ENCODE measurements at regions not wholly inside any gene's neighbourhood (a gene's known extent, or its start where the extent isn't known, plus 50 kb on each side); places are given as distances from the start of the nearest gene placed in this dataset.

GRCh38 chr3:150149651-150150051, 179.0 kb upstream of the PFN2 start:
- intact Hi-C loops (cut with micrococcal nuclease): no loop called here
- DNase-seq (peak; percentile 38), ATAC-seq (peak; percentile 92)

DNA sequence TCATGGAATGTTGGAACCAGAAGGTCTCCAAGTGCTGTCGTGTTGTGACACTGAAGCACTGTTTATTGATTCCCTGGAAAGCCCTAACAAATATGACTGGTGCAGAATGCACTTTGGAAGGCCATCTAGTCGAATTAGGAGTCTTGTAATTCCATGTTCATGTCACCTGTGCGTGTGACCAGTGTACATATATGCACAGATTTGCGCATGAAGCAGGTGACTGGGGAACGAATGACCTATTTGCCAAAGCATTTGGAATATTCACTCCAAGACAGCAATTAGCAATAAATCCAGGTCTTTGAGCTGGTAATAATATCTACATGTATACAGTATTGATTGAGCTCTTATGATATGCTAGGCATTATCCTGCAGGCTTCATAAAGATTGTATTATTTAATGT, 177.5 kb upstream of the PFN2 start:
- intact Hi-C loops (cut with micrococcal nuclease): no loop called here
- DNase-seq: no peak
- ATAC-seq: no peak

DNA sequence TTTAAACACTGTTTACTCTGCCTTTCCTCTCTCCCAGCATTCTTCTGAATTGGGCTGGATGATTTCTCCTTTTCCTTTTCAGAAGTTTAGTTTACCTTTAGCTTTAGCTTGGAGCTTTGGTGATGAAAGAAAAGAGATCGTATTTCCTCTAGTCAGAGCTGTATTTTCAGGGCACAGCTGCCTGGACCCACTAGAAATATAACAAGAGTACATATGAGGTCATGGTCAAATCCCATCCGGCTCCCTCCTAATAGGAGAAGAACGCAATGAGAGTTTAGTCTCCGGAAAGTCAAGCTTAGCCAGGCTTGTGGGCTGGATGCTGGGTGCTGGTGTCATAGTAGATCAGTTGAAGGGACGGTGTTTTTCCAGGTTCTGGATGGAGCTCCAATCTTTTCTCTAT, 177.1 kb upstream of the PFN2 start:
- intact Hi-C loops (cut with micrococcal nuclease): no loop called here
- ATAC-seq (no peak), DNase-seq (no peak)

- DNase-seq (no peak), ATAC-seq (peak; percentile 41)
- intact Hi-C loops (cut with micrococcal nuclease): no loop called here
These were observed 176.5 kb upstream of the PFN2 start for GRCh38 chr3:150146991-150147761.

GRCh38 chr3:150145659-150146058, 175.0 kb upstream of the PFN2 start:
- no peak for DNase-seq
- ATAC-seq: no peak
- intact Hi-C loops (cut with micrococcal nuclease): no loop called here

GRCh38 chr3:150144191-150144708, 173.6 kb upstream of the PFN2 start:
- intact Hi-C loops (cut with micrococcal nuclease): no loop called here
- ATAC-seq (no peak), DNase-seq (no peak)

DNA sequence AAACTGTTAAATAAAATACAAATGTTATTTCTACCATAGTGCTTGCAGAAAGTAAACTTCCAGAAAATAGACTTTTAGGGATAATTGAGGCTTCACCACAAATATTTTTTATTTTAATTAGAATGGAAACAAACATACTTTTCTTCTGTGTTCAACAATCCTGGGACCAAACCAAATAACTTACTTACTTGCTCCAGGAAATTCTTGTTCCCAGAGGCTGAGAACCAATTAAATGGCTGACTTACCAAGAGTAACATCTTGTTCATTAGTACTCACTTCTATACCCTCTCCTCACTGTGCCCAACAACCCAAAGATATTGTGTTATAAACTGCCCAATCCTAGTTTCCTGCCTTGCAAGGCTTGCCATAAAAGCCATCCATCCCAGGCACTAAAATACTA, 172.2 kb upstream of the PFN2 start:
- intact Hi-C loops (cut with micrococcal nuclease): no loop called here
- DNase-seq (no peak), ATAC-seq (no peak)

GRCh38 chr3:150141790-150142326, 171.2 kb upstream of the PFN2 start:
- DNase-seq (no peak), ATAC-seq (no peak)
- intact Hi-C loops (cut with micrococcal nuclease): no loop called here

DNA sequence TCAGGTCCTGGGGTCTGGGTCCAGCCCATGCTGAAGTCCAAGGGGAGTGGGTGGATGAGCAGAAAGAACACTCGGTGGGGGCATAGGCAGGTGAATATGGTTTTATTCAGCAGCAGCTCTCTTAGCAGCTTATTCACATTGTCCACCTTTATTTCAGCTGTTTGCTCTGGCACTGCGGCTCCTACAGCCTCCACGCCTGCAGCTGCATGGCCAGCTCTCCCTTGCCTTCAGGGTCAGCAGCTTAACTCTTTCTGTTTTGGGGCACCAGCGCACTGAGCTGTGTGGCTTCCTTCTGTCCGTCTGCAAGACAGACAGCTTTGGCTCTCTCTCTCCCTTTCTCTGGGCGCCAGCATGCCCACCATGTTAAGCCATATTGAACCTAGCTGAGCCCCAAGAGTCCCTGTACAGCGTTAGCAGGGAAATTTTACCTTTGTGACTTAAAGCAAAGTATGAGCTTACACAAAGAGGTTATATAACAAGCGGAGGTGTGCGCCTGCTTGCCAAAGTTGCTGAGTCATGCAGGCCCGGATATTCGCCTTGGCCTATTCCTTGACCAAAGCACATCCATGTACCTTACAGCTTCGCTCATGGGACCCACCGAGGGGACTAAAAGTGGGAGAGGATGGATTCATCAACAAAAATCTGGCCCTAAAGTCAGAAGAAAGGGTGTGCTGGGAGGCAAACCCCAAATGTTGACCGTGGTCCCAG, 170.1 kb upstream of the PFN2 start:
- intact Hi-C loops (cut with micrococcal nuclease): no loop called here
- DNase-seq (no peak), ATAC-seq (no peak)

GRCh38 chr3:150138824-150139223, 168.1 kb upstream of the PFN2 start:
- ATAC-seq (no peak), DNase-seq (no peak)
- intact Hi-C loops (cut with micrococcal nuclease): no loop called here

DNA sequence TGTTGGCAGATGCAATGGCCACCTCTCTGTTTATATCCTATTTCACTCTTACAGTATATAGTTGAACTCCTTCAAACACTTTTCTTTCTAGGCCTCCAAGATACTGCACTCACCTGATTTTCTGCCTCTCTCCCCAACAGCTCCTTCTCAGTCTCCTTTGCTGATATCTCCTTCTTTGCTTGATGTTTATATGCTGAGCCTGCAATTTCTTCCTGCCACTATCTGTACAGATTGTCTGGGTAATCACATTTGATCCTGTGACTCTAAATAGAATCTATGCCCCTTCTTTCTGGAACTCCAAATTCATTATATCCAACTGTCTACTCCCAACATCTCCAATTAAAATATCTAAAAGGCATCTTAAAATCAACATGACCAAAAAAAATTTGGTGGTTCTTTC, 165.5 kb upstream of the PFN2 start:
- DNase-seq (no peak), ATAC-seq (no peak)
- intact Hi-C loops (cut with micrococcal nuclease): no loop called here

GRCh38 chr3:150135287-150135721, 164.6 kb upstream of the PFN2 start:
- no peak for DNase-seq
- intact Hi-C loops (cut with micrococcal nuclease): no loop called here
- ATAC-seq: no peak

- no peak for ATAC-seq
- no peak for DNase-seq
- intact Hi-C loops (cut with micrococcal nuclease): no loop called here
These were observed 162.6 kb upstream of the PFN2 start for GRCh38 chr3:150133293-150133692.

DNA sequence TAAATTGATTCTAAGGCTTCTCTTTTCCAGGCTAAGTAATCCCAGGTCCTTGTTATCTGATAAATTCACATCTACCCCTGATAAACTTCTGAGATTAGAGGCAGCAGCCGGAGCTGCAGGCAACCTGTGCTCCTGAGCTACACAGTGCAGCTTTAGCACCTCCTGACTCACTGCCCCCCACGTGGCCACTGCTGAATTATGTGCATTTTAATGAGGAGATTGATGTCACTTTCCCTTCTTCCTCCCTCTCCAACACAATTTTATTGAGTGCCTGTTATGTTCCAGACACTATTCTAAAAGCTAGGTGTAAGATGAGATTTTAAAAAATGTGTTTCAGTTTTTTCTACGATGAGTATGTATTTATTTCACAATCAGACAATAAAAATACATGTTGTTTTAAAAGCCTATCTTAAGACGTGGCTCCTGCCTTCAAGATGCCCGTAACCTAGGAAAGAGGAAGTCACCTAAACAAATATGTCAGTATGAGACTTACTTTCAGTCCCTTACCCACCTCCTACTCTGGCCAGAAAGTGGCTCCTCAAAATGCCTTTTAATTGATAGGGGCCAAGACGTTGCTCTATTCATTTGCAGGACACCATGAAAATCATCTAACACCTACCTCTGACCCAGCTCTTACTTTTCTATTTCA, 161.5 kb upstream of the PFN2 start:
- ATAC-seq: no peak
- DNase-seq: no peak
- intact Hi-C loops (cut with micrococcal nuclease): no loop called here

DNA sequence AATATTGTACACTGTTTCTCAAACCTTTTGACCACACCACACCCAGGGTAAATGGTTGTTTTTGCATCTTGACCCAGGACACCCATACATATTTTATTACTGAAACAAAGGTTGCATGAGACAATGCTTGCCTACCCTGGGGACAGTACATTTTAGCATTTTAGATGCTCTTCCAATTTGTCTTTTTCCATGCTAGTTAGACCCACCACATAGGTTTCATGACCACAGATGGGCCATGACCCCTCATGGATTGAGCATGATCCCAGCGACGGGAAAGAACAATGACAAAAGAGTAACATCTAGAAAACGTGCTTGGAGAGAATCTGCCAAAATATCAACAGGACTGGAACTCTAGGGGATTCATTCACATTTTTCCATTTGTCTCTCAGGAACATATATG, 161.0 kb upstream of the PFN2 start:
- intact Hi-C loops (cut with micrococcal nuclease): no loop called here
- DNase-seq (no peak), ATAC-seq (no peak)

- intact Hi-C loops (cut with micrococcal nuclease): no loop called here
- ATAC-seq: no peak
- no peak for DNase-seq
These were observed 159.9 kb upstream of the PFN2 start for GRCh38 chr3:150130404-150131100.

- DNase-seq (no peak), ATAC-seq (no peak)
- intact Hi-C loops (cut with micrococcal nuclease): no loop called here
These were observed 158.5 kb upstream of the PFN2 start for GRCh38 chr3:150129166-150129565.

GRCh38 chr3:150128126-150128525, 157.4 kb upstream of the PFN2 start:
- ATAC-seq (no peak), DNase-seq (no peak)
- intact Hi-C loops (cut with micrococcal nuclease): no loop called here

- intact Hi-C loops (cut with micrococcal nuclease): no loop called here
- ATAC-seq (no peak), DNase-seq (no peak)
These were observed 156.4 kb upstream of the PFN2 start for GRCh38 chr3:150127011-150127490.
